DMS153 treated with DMSO at 0.1 percent for 48 hours (cell line): ENCODE measurements at regions not wholly inside any gene's neighbourhood (a gene's known extent, or its start where the extent isn't known, plus 50 kb on each side); places are given as distances from the start of the nearest gene placed in this dataset.
"Not testable (repeated sequence)": the region's sequence is repeated elsewhere in the genome, so short reads cannot be mapped to it uniquely, and the experiment has no call there.

ENCODE experiments used
- DNase-seq: peaks from one replicate; lab custom pipeline; 2025; ENCODE audit not compliant: unreplicated experiment; lab: John Stamatoyannopoulos, UW

GRCh38 chr6:26956601-26957184 is 290.8 kb upstream of the PRSS16 start:
- peak; percentile 31 for DNase-seq

- not testable (repeated sequence) for DNase-seq
Measured at GRCh38 chr6:26957399-26958127, 289.9 kb upstream of the PRSS16 start.

GRCh38 chr6:26961236-26961635 is 286.3 kb upstream of the PRSS16 start:
- not testable (repeated sequence) for DNase-seq

- no peak for DNase-seq
Measured at GRCh38 chr6:27002447-27002846, 245.1 kb upstream of the PRSS16 start.

- no peak for DNase-seq
Measured at GRCh38 chr6:27007020-27007419, 240.5 kb upstream of the PRSS16 start.

GRCh38 chr6:27008613-27009012 is 238.9 kb upstream of the PRSS16 start:
- DNase-seq: not testable (repeated sequence)

GRCh38 chr6:27014053-27014452 is 233.4 kb upstream of the PRSS16 start:
- DNase-seq: not testable (repeated sequence)

GRCh38 chr6:27016689-27017088 is 230.8 kb upstream of the PRSS16 start:
- DNase-seq: no peak

GRCh38 chr6:27018401-27018800 is 229.1 kb upstream of the PRSS16 start:
- not testable (repeated sequence) for DNase-seq

- DNase-seq: peak; percentile 80
Measured at GRCh38 chr6:27019651-27020552, 227.6 kb upstream of the PRSS16 start.

GRCh38 chr6:27020553-27020880 is 227.0 kb upstream of the PRSS16 start:
- no peak for DNase-seq

GRCh38 chr6:27023664-27024063 is 223.8 kb upstream of the PRSS16 start:
- no peak for DNase-seq

GRCh38 chr6:27025351-27025750 is 222.2 kb upstream of the PRSS16 start:
- no peak for DNase-seq

GRCh38 chr6:27026361-27026760 is 221.1 kb upstream of the PRSS16 start:
- no peak for DNase-seq

GRCh38 chr6:27031302-27031701 is 216.2 kb upstream of the PRSS16 start:
- no peak for DNase-seq

- DNase-seq: no peak
Measured at GRCh38 chr6:27038498-27038897, 209.0 kb upstream of the PRSS16 start.

- no peak for DNase-seq
Measured at GRCh38 chr6:27040244-27041042, 207.1 kb upstream of the PRSS16 start.

GRCh38 chr6:27043244-27043643 is 204.3 kb upstream of the PRSS16 start:
- DNase-seq: no peak

- not testable (repeated sequence) for DNase-seq
Measured at GRCh38 chr6:27045131-27045530, 202.4 kb upstream of the PRSS16 start.

GRCh38 chr6:27047725-27048124 is 199.8 kb upstream of the PRSS16 start:
- DNase-seq: not testable (repeated sequence)
